D721Med (cell line): ENCODE measurements at regions not wholly inside any gene's neighbourhood (a gene's known extent, or its start where the extent isn't known, plus 50 kb on each side); places are given as distances from the start of the nearest gene placed in this dataset.
"Not testable (repeated sequence)": the region's sequence is repeated elsewhere in the genome, so short reads cannot be mapped to it uniquely, and the experiment has no call there.

ENCODE experiments used
- DNase-seq: peaks from one replicate; pipeline ENCODE4 v3.0.0; 2011; ENCODE audit warnings: low spot score; ENCODE audit not compliant: insufficient read length
- FAIRE-seq: peaks from 2 replicates; lab custom pipeline; 2011; peaks lifted over from hg19 to GRCh38; lab: Jason Lieb, UNC
- CTCF ChIP-seq: IDR thresholded peaks from 2 replicates; pipeline ENCODE4 v1.5.1; 2012; ENCODE audit warnings: mild to moderate bottlenecking, control low read depth; ENCODE audit not compliant: insufficient read depth; ENCODE audit errors: missing control alignments

GRCh38 chr2:128597121-128597762 lies 278.6 kb upstream of the HS6ST1 start:
- FAIRE-seq = no peak
- DNase-seq = no peak
- no peak for TF ChIP-seq CTCF

- not testable (repeated sequence) for DNase-seq, FAIRE-seq
These were observed 279.6 kb upstream of the HS6ST1 start for GRCh38 chr2:128598260-128598659.

GRCh38 chr2:128598862-128599441 lies 280.3 kb upstream of the HS6ST1 start:
- no peak for FAIRE-seq
- DNase-seq = no peak
- TF ChIP-seq CTCF = no peak

- FAIRE-seq (no peak), DNase-seq (no peak)
- TF ChIP-seq CTCF = no peak
These were observed 281.0 kb upstream of the HS6ST1 start for GRCh38 chr2:128599700-128600099.

GRCh38 chr2:128600581-128601297 lies 282.1 kb upstream of the HS6ST1 start:
- DNase-seq = no peak
- no peak for TF ChIP-seq CTCF
- no peak for FAIRE-seq

- TF ChIP-seq CTCF = no peak
- no peak for FAIRE-seq
- no peak for DNase-seq
These were observed 282.8 kb upstream of the HS6ST1 start for GRCh38 chr2:128601298-128602037.

- no peak for DNase-seq
- TF ChIP-seq CTCF = no peak
- no peak for FAIRE-seq
These were observed 283.5 kb upstream of the HS6ST1 start for GRCh38 chr2:128602038-128602698.
